Right lobe of liver (tissue), 6 donors: ENCODE measurements at regions not wholly inside any gene's neighbourhood (a gene's known extent, or its start where the extent isn't known, plus 50 kb on each side); places are given as distances from the start of the nearest gene placed in this dataset.

Source experiments
- ATAC-seq, 4 donors: fragments of 200-7000 bp; cut with Tn5 transposase; one replicate each; pipeline ENCODE4 v1.9.1; 2020; ENCODE audit warnings: mild to moderate bottlenecking in 4 of 4, moderate library complexity in 4 of 4
- DNase-seq, 3 donors: peaks; one replicate each; pipeline ENCODE4 v3.0.0-alpha.2; 2020
- H3K27ac ChIP-seq, 3 donors: fragments of 200-600 bp; one replicate each; pipeline ENCODE4 v1.8.0; 2022
- H3K27me3 ChIP-seq, 2 donors: fragments of 200-600 bp; one replicate each; pipeline ENCODE4 v1.8.0; 2022
- H3K36me3 ChIP-seq, 4 donors: fragments of 200-600 bp; sonication (generic) in 1 of 4; one replicate each; pipeline versions ENCODE4 v1.5.1 to v1.8.0; 2017 to 2022; ENCODE audit warnings: control low read depth in 1 of 4
- H3K4me1 ChIP-seq, 4 donors: fragments of 200-600 bp; sonication (generic) in 1 of 4; one replicate each; pipeline versions ENCODE4 v1.5.1 to v1.8.0; 2017 to 2022; ENCODE audit warnings: control low read depth in 1 of 4
- H3K4me3 ChIP-seq, 3 donors: fragments of 200-600 bp; one replicate each; pipeline ENCODE4 v1.8.0; 2022
- H3K9me3 ChIP-seq, 4 donors: fragments of 200-600 bp; sonication (generic) in 1 of 4; one replicate each; pipeline versions ENCODE4 v1.5.1 to v1.8.0; 2017 to 2022; ENCODE audit warnings: control low read depth in 1 of 4
- CTCF ChIP-seq, 4 donors: fragments of 200-600 bp in 3 of 4; fragments of 450-650 bp in 1 of 4; IDR thresholded peaks; one replicate each; pipeline versions ENCODE4 v1.5.1 to v1.8.0; 2016 to 2022; ENCODE audit warnings: antibody characterized with exemption in 4 of 4, mild to moderate bottlenecking in 2 of 4
- POLR2A ChIP-seq: fragments of 450-650 bp; IDR thresholded peaks from one replicate; pipeline ENCODE4 v1.6.1; 2017; ENCODE audit warnings: antibody characterized with exemption, mild to moderate bottlenecking
- WGBS: methylation state at CpG from one replicate; pipeline ENCODE4 v1.1.6; 2018; ENCODE audit warnings: low coverage, low lambda C conversion rate; ENCODE audit not compliant: insufficient coverage; ENCODE audit errors: missing lambda C conversion rate; 5-methylcytosine and 5-hydroxymethylcytosine counted together
- intact Hi-C, 2 donors: fragments of 100-400 bp; cut with DNase I; formaldehyde crosslinking; loops; one replicate each; pipeline versions ENCODE4 v1.11.2 to v1.14.1; 2022
- donor health status: DM: no; HTN: yes; CAD: no.
- donor health status: DM: no; HTN: no; CAD: no.
- donor health status: DM: no; HTN: no; CAD: no.
- donor health status: DM: no; HTN: yes; CAD: no.
- donor health status: DM: no; HTN: yes; CAD: no.

DNA sequence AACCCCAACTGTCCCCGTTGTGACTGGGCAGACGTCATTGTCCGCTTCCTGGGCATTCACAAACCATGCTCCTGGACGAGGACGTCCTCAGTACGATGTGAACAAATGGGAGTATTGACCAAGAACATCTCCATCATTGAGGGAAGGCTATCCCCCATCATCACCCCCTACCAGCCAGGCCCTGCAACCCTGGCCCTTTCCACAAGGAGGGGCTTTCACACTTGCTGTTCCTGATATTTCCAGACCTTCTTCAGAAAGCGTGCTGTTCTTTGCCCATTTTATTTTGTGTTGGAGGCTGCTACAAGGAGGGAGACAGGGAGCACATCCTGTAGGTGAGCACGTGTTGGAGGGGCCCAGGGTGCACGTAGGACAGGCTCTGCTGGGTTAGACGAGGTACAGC lies 277.0 kb upstream of the LRRC3B start:
- TF ChIP-seq CTCF (IDR thresholded peaks at IDR 0.05) (no peak), POLR2A (no peak)
- no peak for ATAC-seq

DNA sequence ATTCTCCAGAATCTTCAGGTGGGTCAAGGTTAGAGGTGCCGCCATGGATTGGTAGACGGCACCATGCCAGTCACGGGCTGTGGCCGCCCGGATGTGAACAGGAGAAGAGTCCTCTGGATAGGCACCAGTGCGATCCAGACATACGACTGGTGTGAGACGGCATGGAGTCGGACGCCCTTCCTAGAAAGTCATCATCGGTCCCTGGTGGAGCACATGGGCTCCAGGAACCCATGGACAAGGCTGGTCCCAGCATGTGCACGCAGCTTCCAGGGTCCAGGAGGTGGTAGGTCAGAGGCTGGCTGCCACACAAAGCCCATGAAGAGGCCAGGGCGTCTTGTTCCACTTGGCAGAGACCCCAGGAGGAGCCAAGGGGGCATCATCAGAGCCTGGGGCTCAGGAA lies 276.1 kb upstream of the LRRC3B start:
- Histone ChIP-seq H3K36me3 (no peaks in the 10 kb centered on the region), H3K9me3 (peaks cover 0 to 10% (median 0%) of the 10 kb centered on the region in 4 donors), H3K4me3 (no peak overlapping the region), H3K27me3 (no peaks in the 10 kb centered on the region), H3K4me1 (no peaks in the 10 kb centered on the region), H3K27ac (no peak overlapping the region)
- intact Hi-C loops, result no loop called here
- WGBS, result 84% methylated on average over 5 of the region's 13 CpGs
- no peak for ATAC-seq
- TF ChIP-seq CTCF (IDR thresholded peaks at IDR 0.05), result no peak
- no peak for TF ChIP-seq POLR2A
- DNase-seq, result no peak

More for the DNA sequence above, 277.0 kb upstream of the LRRC3B start:
- intact Hi-C loops, result no loop called here
- Histone ChIP-seq H3K4me3 (no peak overlapping the region), H3K27ac (no peak overlapping the region), H3K27me3 (no peaks in the 10 kb centered on the region), H3K4me1 (no peaks in the 10 kb centered on the region), H3K9me3 (peaks cover 0 to under 1% (median 0%) of the 10 kb centered on the region in 4 donors), H3K36me3 (no peaks in the 10 kb centered on the region)
- DNase-seq, result no peak
- WGBS, result 40% methylated on average over 3 of the region's 10 CpGs

DNA sequence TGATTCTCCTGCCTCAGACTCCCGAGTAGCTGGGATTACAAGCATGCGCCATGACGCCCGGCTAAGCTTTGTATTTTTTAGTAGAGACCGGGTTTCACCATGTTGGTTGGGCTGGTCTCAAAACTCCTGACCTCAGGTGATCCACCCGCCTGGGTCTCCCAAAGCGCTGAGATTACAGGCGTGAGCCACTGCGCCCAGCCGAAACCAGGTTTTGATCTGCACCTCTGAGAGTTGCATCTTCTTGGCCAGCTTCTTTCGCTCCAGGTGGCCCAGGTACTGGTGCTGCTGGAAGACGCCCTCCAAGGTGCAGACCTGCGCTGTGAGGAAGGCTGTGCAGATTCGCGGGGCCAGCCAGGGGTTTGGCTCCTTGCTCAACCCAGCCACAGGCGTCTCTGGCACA lies 275.4 kb upstream of the LRRC3B start:
- peaks cover 0 to 11% (median 0%) of the 10 kb centered on the region in 4 donors for H3K9me3 ChIP-seq
- WGBS, result no CpG with 5 or more reads among the region's 16 CpGs

GRCh38 chr3:26350853-26351252 lies 271.7 kb upstream of the LRRC3B start:
- no peak for TF ChIP-seq CTCF (IDR thresholded peaks at IDR 0.05)
- no peaks in the 10 kb centered on the region for H3K36me3 ChIP-seq
- peaks cover 0 to 11% (median 0%) of the 10 kb centered on the region in 4 donors for H3K9me3 ChIP-seq
- no peaks in the 10 kb centered on the region for H3K4me1 ChIP-seq
- H3K4me3 ChIP-seq, result no peak overlapping the region
- no peak for ATAC-seq
- H3K27ac ChIP-seq, result no peak overlapping the region
- no peaks in the 10 kb centered on the region for H3K27me3 ChIP-seq
- intact Hi-C loops, result no loop called here
- 74% methylated on average over 2 of the region's 2 CpGs for WGBS
- DNase-seq, result no peak

More for the DNA sequence above, 275.4 kb upstream of the LRRC3B start:
- Histone ChIP-seq H3K27me3 (no peaks in the 10 kb centered on the region), H3K27ac (no peak overlapping the region), H3K36me3 (no peaks in the 10 kb centered on the region), H3K4me3 (no peak overlapping the region), H3K4me1 (no peaks in the 10 kb centered on the region)
- no peak for TF ChIP-seq POLR2A
- TF ChIP-seq CTCF (IDR thresholded peaks at IDR 0.05), result no peak
- no peak for ATAC-seq
- intact Hi-C loops, result no loop called here
- DNase-seq, result no peak

DNA sequence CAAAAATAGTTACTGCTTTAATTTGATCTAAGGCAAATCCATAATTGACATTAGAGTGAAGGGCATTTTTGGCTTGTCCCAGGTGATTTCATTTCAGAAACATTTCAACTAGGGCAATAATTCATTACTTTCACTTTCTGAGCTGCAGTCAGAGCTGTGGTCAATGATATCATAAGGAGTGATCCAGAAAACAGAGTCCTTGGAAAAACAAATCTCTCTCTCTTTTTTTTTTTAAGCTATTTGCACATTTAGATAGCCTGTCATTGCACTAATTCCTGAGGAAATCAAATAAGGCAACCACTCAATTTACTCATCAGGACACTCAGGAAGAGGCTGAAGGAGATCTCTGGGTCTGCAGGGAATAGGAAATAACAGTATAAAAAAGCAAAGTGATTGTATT lies 269.5 kb upstream of the LRRC3B start:
- ATAC-seq, result peak in 1 of 4 donors; percentile 32
- H3K27me3 ChIP-seq, result no peaks in the 10 kb centered on the region
- TF ChIP-seq CTCF (IDR thresholded peaks at IDR 0.05), result no peak
- no peak for TF ChIP-seq POLR2A
- DNase-seq, result no peak
- H3K4me3 ChIP-seq, result no peak overlapping the region
- H3K4me1 ChIP-seq, result no peaks in the 10 kb centered on the region
- peaks cover 0 to 11% (median 0%) of the 10 kb centered on the region in 4 donors for H3K9me3 ChIP-seq
- no peaks in the 10 kb centered on the region for H3K36me3 ChIP-seq
- no peak overlapping the region for H3K27ac ChIP-seq
- intact Hi-C loops, result no loop called here
